Caco-2 (cell line): ENCODE measurements at regions not wholly inside any gene's neighbourhood (a gene's known extent, or its start where the extent isn't known, plus 50 kb on each side); places are given as distances from the start of the nearest gene placed in this dataset.

Experiments
- BruUV-seq: library from RNA; stranded (reverse); fragments of 400-500 nt; replicated peaks from 2 replicates; lab custom pipeline; 2021; lab: Mats Ljungman, UMichigan
- CTCF ChIA-PET: fragments of 300-600 bp; sonication (Branson Sonifier 250); formaldehyde crosslinking; loops from one replicate; lab custom pipeline; 2022; ENCODE audit warnings: antibody characterized with exemption; lab: Charles Lee
- POLR2A ChIA-PET: fragments of 300-600 bp; sonication (Branson Sonifier 250); formaldehyde crosslinking; loops from one replicate; lab custom pipeline; 2022; ENCODE audit warnings: antibody characterized with exemption; lab: Charles Lee
- DNase-seq, 2 experiments: peaks; one replicate each; pipeline versions ENCODE4 v3.0.0 to v3.0.0-alpha.2; 2020 to 2022
- H3K27me3 ChIP-seq: replicated peaks from 2 replicates; pipeline ENCODE4 v1.6.0; 2011; ENCODE audit warnings: low read length; ENCODE audit not compliant: control insufficient read depth, insufficient read depth
- H3K36me3 ChIP-seq: 2 replicates; pipeline ENCODE4 v1.5.1; 2011; ENCODE audit warnings: low read length; ENCODE audit not compliant: control insufficient read depth, insufficient read depth
- H3K4me1 ChIP-seq: fragments of 250-450 bp; sonication (Bioruptor Pico); 2 replicates; pipeline ENCODE4 v1.5.1; 2020; ENCODE audit warnings: mild to moderate bottlenecking
- H3K4me3 ChIP-seq: 2 replicates; pipeline ENCODE4 v1.5.1; 2011; ENCODE audit warnings: low read depth, mild to moderate bottlenecking, control low read depth, low read length
- H3K9me3 ChIP-seq: fragments of 250-450 bp; sonication (Bioruptor Pico); 2 replicates; pipeline ENCODE4 v1.5.1; 2020; ENCODE audit warnings: mild to moderate bottlenecking, moderate library complexity
- H3K27ac Mint-ChIP-seq: one replicate; pipeline ENCODE4 v1.8.0; 2022; ENCODE audit warnings: mixed read lengths; ENCODE audit not compliant: unreplicated experiment
- H3K27me3 Mint-ChIP-seq: one replicate; pipeline ENCODE4 v1.8.0; 2022; ENCODE audit warnings: mixed read lengths; ENCODE audit not compliant: insufficient read depth, unreplicated experiment
- H3K36me3 Mint-ChIP-seq: one replicate; pipeline ENCODE4 v1.8.0; 2022; ENCODE audit warnings: mild to moderate bottlenecking, mixed read lengths; ENCODE audit not compliant: insufficient read depth, unreplicated experiment
- H3K4me1 Mint-ChIP-seq: one replicate; pipeline ENCODE4 v1.8.0; 2022; ENCODE audit warnings: low read depth, mixed read lengths; ENCODE audit not compliant: unreplicated experiment
- H3K4me3 Mint-ChIP-seq: one replicate; pipeline ENCODE4 v1.8.0; 2022; ENCODE audit warnings: mild to moderate bottlenecking, moderate library complexity, mixed read lengths; ENCODE audit not compliant: unreplicated experiment
- H3K9me3 Mint-ChIP-seq: one replicate; pipeline ENCODE4 v1.8.0; 2022; ENCODE audit warnings: mixed read lengths; ENCODE audit not compliant: unreplicated experiment
- CTCF ChIP-seq, 2 experiments: fragments of 200-600 bp in 1 of 2; IDR thresholded peaks; 1 replicate in 1 of 2; 2 replicates in 1 of 2; pipeline versions ENCODE4 v1.5.1 to v1.8.0; 2011 to 2022; ENCODE audit warnings: antibody characterized with exemption in 1 of 2, control low read depth in 1 of 2, inconsistent platforms in 1 of 2, low read depth in 1 of 2, low read length in 1 of 2, mild to moderate bottlenecking in 1 of 2, moderate library complexity in 1 of 2; ENCODE audit not compliant: insufficient read depth in 1 of 2, severe bottlenecking in 1 of 2, unreplicated experiment in 1 of 2
- intact Hi-C: fragments of 100-400 bp; cut with micrococcal nuclease; formaldehyde crosslinking; loops from one replicate; pipeline ENCODE4 v1.10.0; 2022; ENCODE audit not compliant: unreplicated experiment

GRCh38 chr1:4261327-4261726, 361.3 kb upstream of the C1orf174 start:
- no peak for DNase-seq
- Mint-ChIP-seq H3K27ac (no peak overlapping the region), H3K27me3 (peaks cover 5% of the 10 kb centered on the region), H3K4me1 (no peaks in the 10 kb centered on the region), H3K9me3 (peaks cover 45% of the 10 kb centered on the region), H3K36me3 (no peaks in the 10 kb centered on the region), H3K4me3 (no peak overlapping the region)
- 0 out of 2 replicates have a peak, but pooled peaks cover 4% of the 10 kb centered on the region for H3K9me3 ChIP-seq
- BruUV-seq = no TSS peak
- intact Hi-C loops = no loop called here
- no peaks in the 10 kb centered on the region for H3K4me1 ChIP-seq
- TF ChIP-seq CTCF (IDR thresholded peaks at IDR 0.05; ENCODE audit: insufficient read depth in 1 of 2, low read depth in 1 of 2, low read length in 1 of 2, severe bottlenecking in 1 of 2, unreplicated experiment in 1 of 2) = no peak
- no peaks in the 10 kb centered on the region for H3K27me3 ChIP-seq
- no peak overlapping the region for H3K4me3 ChIP-seq
- ChIA-PET CTCF (no interaction called here), POLR2A (no interaction called here)
- no peaks in the 10 kb centered on the region for H3K36me3 ChIP-seq

- intact Hi-C loops = no loop called here
- BruUV-seq = no TSS peak
These were observed 362.6 kb upstream of the C1orf174 start for GRCh38 chr1:4262665-4263064.

GRCh38 chr1:4263699-4264098, 363.6 kb upstream of the C1orf174 start:
- CTCF ChIA-PET = no interaction called here
- Mint-ChIP-seq H3K27me3 (peaks cover 5% of the 10 kb centered on the region), H3K4me3 (no peak overlapping the region), H3K36me3 (no peaks in the 10 kb centered on the region), H3K27ac (no peak overlapping the region), H3K9me3 (peaks cover 33% of the 10 kb centered on the region), H3K4me1 (no peaks in the 10 kb centered on the region)
- Histone ChIP-seq H3K36me3 (no peaks in the 10 kb centered on the region), H3K9me3 (no peaks in the 10 kb centered on the region), H3K4me3 (no peak overlapping the region), H3K4me1 (no peaks in the 10 kb centered on the region), H3K27me3 (no peaks in the 10 kb centered on the region)
- POLR2A ChIA-PET = no interaction called here
- TF ChIP-seq CTCF (IDR thresholded peaks at IDR 0.05; ENCODE audit: insufficient read depth in 1 of 2, low read depth in 1 of 2, low read length in 1 of 2, severe bottlenecking in 1 of 2, unreplicated experiment in 1 of 2) = no peak
- DNase-seq = no peak
- intact Hi-C loops = no loop called here
- no TSS peak for BruUV-seq

More at GRCh38 chr1:4262665-4263064, 362.6 kb upstream of the C1orf174 start:
- Mint-ChIP-seq H3K4me3 (no peak overlapping the region), H3K27ac (no peak overlapping the region), H3K4me1 (no peaks in the 10 kb centered on the region), H3K27me3 (peaks cover 5% of the 10 kb centered on the region), H3K36me3 (no peaks in the 10 kb centered on the region), H3K9me3 (peaks cover 35% of the 10 kb centered on the region)
- no peaks in the 10 kb centered on the region for H3K36me3 ChIP-seq
- H3K27me3 ChIP-seq = no peaks in the 10 kb centered on the region
- 0 out of 2 replicates have a peak, but pooled peaks cover 4% of the 10 kb centered on the region for H3K9me3 ChIP-seq
- no peak for DNase-seq
- ChIA-PET POLR2A (no interaction called here), CTCF (no interaction called here)
- no peak for TF ChIP-seq CTCF (IDR thresholded peaks at IDR 0.05; ENCODE audit: insufficient read depth in 1 of 2, low read depth in 1 of 2, low read length in 1 of 2, severe bottlenecking in 1 of 2, unreplicated experiment in 1 of 2)
- H3K4me1 ChIP-seq = no peaks in the 10 kb centered on the region
- no peak overlapping the region for H3K4me3 ChIP-seq
